Mesothelial cell of epicardium (in vitro differentiated cells): ENCODE measurements at regions not wholly inside any gene's neighbourhood (a gene's known extent, or its start where the extent isn't known, plus 50 kb on each side); places are given as distances from the start of the nearest gene placed in this dataset.
A peak's percentile ranks its signal among the peaks of the same experiment; 100 is the strongest.

Experiments
- DNase-seq, 2 experiments: peaks; one replicate each; pipeline ENCODE4 v3.0.0; 2021; ENCODE audit warnings: low spot score in 2 of 2; ENCODE audit not compliant: unreplicated experiment in 2 of 2
- H3K27ac Mint-ChIP-seq: 2 replicates; pipeline ENCODE4 v1.8.0; 2021; ENCODE audit warnings: mixed read lengths
- H3K27me3 Mint-ChIP-seq: 2 replicates; pipeline ENCODE4 v1.8.0; 2021; ENCODE audit warnings: low read depth, mixed read lengths
- H3K36me3 Mint-ChIP-seq: 2 replicates; pipeline ENCODE4 v1.8.0; 2021; ENCODE audit warnings: mixed read lengths
- H3K4me1 Mint-ChIP-seq: 2 replicates; pipeline ENCODE4 v1.8.0; 2021; ENCODE audit warnings: mixed read lengths
- H3K4me3 Mint-ChIP-seq: 2 replicates; pipeline ENCODE4 v1.8.0; 2021; ENCODE audit warnings: mild to moderate bottlenecking, moderate library complexity, mixed read lengths
- H3K9me3 Mint-ChIP-seq: 2 replicates; pipeline ENCODE4 v1.8.0; 2021; ENCODE audit warnings: mixed read lengths
- TF ChIP-seq, protein P1 (sequence below): fragments of 200-600 bp; sonication (generic); IDR thresholded peaks from one replicate; pipeline ENCODE4 v1.5.0; 2021; ENCODE audit warnings: antibody characterized with exemption; ENCODE audit not compliant: unreplicated experiment

DNA sequence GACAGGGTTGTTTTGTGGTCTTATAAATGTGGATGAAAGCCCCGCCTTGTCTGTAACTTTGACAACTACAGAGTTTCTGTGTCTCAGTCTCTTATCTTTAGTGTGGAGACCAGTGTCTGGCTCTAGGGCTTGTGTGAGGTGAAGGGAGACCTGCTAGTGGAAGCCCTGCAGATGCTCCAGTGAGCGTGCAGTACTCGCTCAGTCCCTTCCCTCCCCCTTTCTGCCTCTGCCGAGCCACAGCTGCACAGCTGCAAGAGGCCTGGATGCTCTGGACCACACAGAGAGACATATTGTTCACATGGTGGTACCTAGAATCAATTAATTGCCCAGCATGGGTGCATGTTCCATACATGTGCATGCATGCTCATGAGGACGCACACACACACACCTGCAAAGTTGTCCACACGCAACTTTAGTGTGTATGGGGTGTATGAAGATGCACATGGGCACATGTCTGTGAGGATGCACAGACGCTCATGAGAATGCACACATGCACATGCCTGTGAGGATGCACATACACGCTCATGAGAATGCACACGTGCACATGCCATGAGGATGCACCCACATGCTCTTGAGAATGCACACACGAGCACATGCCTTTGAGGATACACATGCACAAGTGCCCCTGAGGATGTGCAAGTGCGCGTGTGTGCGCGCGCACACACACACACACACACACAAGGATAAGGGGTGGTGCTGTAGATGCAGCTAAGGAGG lies 282.1 kb upstream of the HS6ST1 start:
- no peak overlapping the region for H3K4me3 Mint-ChIP-seq
- no peak overlapping the region for H3K27ac Mint-ChIP-seq
- DNase-seq: peak; percentile 21 to 38
- H3K36me3 Mint-ChIP-seq: no peaks in the 10 kb centered on the region
- H3K27me3 Mint-ChIP-seq: no peaks in the 10 kb centered on the region
- H3K4me1 Mint-ChIP-seq: peaks cover 13% of the 10 kb centered on the region
- TF ChIP-seq, protein P1, sequence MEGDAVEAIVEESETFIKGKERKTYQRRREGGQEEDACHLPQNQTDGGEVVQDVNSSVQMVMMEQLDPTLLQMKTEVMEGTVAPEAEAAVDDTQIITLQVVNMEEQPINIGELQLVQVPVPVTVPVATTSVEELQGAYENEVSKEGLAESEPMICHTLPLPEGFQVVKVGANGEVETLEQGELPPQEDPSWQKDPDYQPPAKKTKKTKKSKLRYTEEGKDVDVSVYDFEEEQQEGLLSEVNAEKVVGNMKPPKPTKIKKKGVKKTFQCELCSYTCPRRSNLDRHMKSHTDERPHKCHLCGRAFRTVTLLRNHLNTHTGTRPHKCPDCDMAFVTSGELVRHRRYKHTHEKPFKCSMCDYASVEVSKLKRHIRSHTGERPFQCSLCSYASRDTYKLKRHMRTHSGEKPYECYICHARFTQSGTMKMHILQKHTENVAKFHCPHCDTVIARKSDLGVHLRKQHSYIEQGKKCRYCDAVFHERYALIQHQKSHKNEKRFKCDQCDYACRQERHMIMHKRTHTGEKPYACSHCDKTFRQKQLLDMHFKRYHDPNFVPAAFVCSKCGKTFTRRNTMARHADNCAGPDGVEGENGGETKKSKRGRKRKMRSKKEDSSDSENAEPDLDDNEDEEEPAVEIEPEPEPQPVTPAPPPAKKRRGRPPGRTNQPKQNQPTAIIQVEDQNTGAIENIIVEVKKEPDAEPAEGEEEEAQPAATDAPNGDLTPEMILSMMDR: no peak
- no peaks in the 10 kb centered on the region for H3K9me3 Mint-ChIP-seq

GRCh38 chr2:128601298-128602037 lies 282.8 kb upstream of the HS6ST1 start:
- H3K27ac Mint-ChIP-seq: no peak overlapping the region
- TF ChIP-seq, protein P1: no peak

GRCh38 chr2:128602038-128602698 lies 283.5 kb upstream of the HS6ST1 start:
- Mint-ChIP-seq H3K36me3 (no peaks in the 10 kb centered on the region), H3K9me3 (no peaks in the 10 kb centered on the region), H3K4me1 (peaks cover 13% of the 10 kb centered on the region), H3K27me3 (no peaks in the 10 kb centered on the region), H3K4me3 (no peak overlapping the region), H3K27ac (no peak overlapping the region)
- DNase-seq: peak; percentile 8 to 34
- TF ChIP-seq, protein P1: no peak

More at GRCh38 chr2:128601298-128602037, 282.8 kb upstream of the HS6ST1 start:
- no peaks in the 10 kb centered on the region for H3K9me3 Mint-ChIP-seq
- H3K4me1 Mint-ChIP-seq: peaks cover 13% of the 10 kb centered on the region
- no peak overlapping the region for H3K4me3 Mint-ChIP-seq
- H3K36me3 Mint-ChIP-seq: no peaks in the 10 kb centered on the region
- H3K27me3 Mint-ChIP-seq: no peaks in the 10 kb centered on the region
- peak; percentile 12 to 33 for DNase-seq

- Mint-ChIP-seq H3K36me3 (no peaks in the 10 kb centered on the region), H3K4me1 (peaks cover 15% of the 10 kb centered on the region), H3K4me3 (no peak overlapping the region), H3K27ac (no peak overlapping the region), H3K27me3 (no peaks in the 10 kb centered on the region), H3K9me3 (no peaks in the 10 kb centered on the region)
- peak in 1 of 2 experiments; percentile 5 for DNase-seq
- TF ChIP-seq, protein P1: no peak
Observed at GRCh38 chr2:128602699-128603101, 284.0 kb upstream of the HS6ST1 start.

GRCh38 chr2:128603411-128603924 lies 284.8 kb upstream of the HS6ST1 start:
- peaks cover under 1% of the 10 kb centered on the region for H3K27me3 Mint-ChIP-seq
- H3K36me3 Mint-ChIP-seq: no peaks in the 10 kb centered on the region
- no peaks in the 10 kb centered on the region for H3K9me3 Mint-ChIP-seq
- TF ChIP-seq, protein P1: no peak
- H3K4me3 Mint-ChIP-seq: no peak overlapping the region
- no peak overlapping the region for H3K27ac Mint-ChIP-seq
- peak; percentile 4 to 34 for DNase-seq
- H3K4me1 Mint-ChIP-seq: peaks cover 15% of the 10 kb centered on the region
